ENCODE measurements at regions not wholly inside any gene's neighbourhood (a gene's known extent, or its start where the extent isn't known, plus 50 kb on each side); places are given as distances from the start of the nearest gene placed in this dataset.

DNA sequence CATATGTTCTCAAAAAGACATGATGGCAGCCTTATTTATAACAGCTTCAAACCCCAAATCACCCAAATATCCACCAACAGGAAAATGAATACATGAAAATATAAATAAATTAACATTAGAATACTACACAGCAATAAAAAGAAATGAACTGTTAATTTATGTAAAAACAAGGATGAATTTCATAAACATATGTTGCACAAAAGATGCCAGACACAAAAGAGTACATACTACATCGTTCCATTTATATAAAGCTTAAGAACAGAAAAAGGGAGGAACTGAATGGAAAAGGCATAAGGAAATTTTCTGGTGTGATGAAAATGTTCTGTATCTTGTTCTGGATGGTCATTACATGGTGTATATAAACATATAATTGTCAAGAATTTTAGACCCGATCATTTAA, 69.9 kb upstream of the TUSC7 start:
- no peak for TF ChIP-seq POLR2AphosphoS5 (IDR thresholded peaks at IDR 0.05)
- TF ChIP-seq, protein P1, sequence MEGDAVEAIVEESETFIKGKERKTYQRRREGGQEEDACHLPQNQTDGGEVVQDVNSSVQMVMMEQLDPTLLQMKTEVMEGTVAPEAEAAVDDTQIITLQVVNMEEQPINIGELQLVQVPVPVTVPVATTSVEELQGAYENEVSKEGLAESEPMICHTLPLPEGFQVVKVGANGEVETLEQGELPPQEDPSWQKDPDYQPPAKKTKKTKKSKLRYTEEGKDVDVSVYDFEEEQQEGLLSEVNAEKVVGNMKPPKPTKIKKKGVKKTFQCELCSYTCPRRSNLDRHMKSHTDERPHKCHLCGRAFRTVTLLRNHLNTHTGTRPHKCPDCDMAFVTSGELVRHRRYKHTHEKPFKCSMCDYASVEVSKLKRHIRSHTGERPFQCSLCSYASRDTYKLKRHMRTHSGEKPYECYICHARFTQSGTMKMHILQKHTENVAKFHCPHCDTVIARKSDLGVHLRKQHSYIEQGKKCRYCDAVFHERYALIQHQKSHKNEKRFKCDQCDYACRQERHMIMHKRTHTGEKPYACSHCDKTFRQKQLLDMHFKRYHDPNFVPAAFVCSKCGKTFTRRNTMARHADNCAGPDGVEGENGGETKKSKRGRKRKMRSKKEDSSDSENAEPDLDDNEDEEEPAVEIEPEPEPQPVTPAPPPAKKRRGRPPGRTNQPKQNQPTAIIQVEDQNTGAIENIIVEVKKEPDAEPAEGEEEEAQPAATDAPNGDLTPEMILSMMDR (IDR thresholded peaks at IDR 0.05): no peak
- no peak for TF ChIP-seq POLR2A (IDR thresholded peaks at IDR 0.05)
- TF ChIP-seq EP300 (IDR thresholded peaks at IDR 0.05): no peak
